ENCODE measurements at regions not wholly inside any gene's neighbourhood (a gene's known extent, or its start where the extent isn't known, plus 50 kb on each side); places are given as distances from the start of the nearest gene placed in this dataset.

DNA sequence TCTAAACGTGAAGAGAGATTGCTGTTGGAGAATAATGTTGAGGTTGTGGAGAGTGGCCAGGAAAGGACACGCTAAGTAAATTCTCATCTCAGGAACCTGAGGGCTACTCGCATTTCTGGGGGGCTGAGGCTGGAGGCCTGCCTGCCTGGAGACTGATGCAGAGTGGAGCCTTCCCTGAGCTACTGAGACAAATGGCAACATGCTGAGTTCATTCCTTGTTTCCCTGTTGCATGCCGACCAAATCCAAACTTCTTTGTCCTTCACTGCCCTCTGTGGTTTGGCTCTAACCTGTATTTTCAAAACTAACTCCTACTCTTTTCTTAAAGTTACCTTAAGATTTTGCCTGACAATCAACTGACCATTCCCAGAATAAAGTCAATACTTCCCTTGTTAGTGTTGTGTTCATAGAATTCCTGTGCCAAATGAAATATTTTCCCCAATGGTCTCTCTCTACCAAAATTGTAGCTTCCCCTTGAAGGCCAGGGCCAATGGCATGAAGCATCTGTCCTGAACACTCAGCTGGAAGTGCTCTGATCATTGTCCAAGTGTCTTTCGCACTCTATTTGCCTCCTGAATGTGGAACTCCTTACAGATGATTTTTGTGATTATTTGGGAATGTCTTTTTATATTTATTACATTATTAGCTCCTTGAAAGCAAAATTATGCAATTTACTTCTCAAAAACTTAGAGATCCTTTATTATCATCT, 1085.6 kb downstream of the SOCS6 start:
- WGBS = 65% methylated on average over 5 of the region's 5 CpGs

DNA sequence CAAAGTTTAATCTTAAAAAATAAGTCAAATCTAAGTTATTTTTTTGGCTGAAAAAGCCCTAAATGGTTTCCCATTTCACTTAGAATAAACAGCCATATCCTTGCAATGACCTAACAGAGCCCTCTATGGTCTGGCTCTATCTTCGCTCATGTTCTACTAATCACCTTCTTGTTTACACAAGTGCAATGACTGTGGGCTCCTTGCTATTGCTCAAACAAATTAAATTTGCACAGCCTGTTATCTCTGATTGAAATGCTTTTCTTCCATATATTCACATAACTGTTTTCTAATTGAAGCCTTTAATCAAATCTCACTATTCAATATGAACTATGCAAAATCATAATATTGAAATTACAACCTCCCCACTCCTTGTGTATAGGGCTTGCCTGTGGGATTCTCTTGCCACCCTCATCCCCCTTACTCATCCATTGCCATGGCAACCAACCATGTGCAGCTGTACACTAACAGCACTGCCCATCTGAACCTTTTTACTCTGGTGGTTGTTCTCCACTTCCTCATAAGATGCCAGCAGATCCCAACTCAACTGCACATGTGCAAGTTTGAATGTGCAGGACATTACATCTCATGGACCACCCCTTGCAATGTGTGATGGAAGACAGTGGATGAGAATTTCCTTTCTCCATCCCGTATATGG, 1083.2 kb downstream of the SOCS6 start:
- Histone ChIP-seq H3K18ac (ENCODE audit: low read depth in 1 of 2, low read length in 2 of 2) (no peak overlapping the region), H2BK120ac (ENCODE audit: low read depth, low read length) (no peak overlapping the region), H3K23ac (ENCODE audit: low read length in 2 of 2) (no peak overlapping the region), H4K8ac (ENCODE audit: low read length) (no peak overlapping the region), H3K4ac (ENCODE audit: low read depth in 1 of 2, low read length in 2 of 2) (no peak overlapping the region), H3K9me3 (ENCODE audit: control insufficient read depth, low read length) (peaks cover 5% of the 10 kb centered on the region), H3K4me2 (ENCODE audit: low read length, poor library complexity, severe bottlenecking) (no peak overlapping the region), H4K91ac (ENCODE audit: low read length) (no peak overlapping the region), H3K14ac (ENCODE audit: low read length in 2 of 2) (no peak overlapping the region), H3K79me1 (replicated peaks; ENCODE audit: low read length, poor library complexity, severe bottlenecking) (no peaks in the 10 kb centered on the region), H2BK5ac (ENCODE audit: low read depth, low read length, poor library complexity, severe bottlenecking) (no peak overlapping the region), H2AFZ (ENCODE audit: low read depth, low read length) (no peak overlapping the region), H3K4me1 (ENCODE audit: control insufficient read depth, insufficient read depth, low read depth, low read length) (no peaks in the 10 kb centered on the region), H3K36me3 (ENCODE audit: control insufficient read depth in 1 of 2, insufficient read depth in 2 of 2, low read depth in 1 of 2, low read length in 2 of 2) (no peaks in the 10 kb centered on the region), H3K27me3 (ENCODE audit: control insufficient read depth in 1 of 2, insufficient read depth in 1 of 2, low read length in 2 of 2) (no peaks in the 10 kb centered on the region), H3K27ac (ENCODE audit: low read length, poor library complexity, severe bottlenecking) (no peak overlapping the region), H2AK5ac (ENCODE audit: low read length, severe bottlenecking) (no peak overlapping the region), H2BK12ac (ENCODE audit: low read length in 2 of 2) (no peak overlapping the region), H3K4me3 (ENCODE audit: insufficient read depth in 1 of 2, low read depth in 1 of 2, low read length in 2 of 2) (no peak overlapping the region), H2BK15ac (ENCODE audit: low read depth, poor library complexity, severe bottlenecking) (no peak overlapping the region), H3K9ac (ENCODE audit: low read length) (no peak overlapping the region)
- DNase-seq = no peak
- WGBS = 86% methylated on average over 1 of the region's 2 CpGs

More for the DNA sequence above, 1085.6 kb downstream of the SOCS6 start:
- no peaks in the 10 kb centered on the region for H3K27me3 ChIP-seq (ENCODE audit: control insufficient read depth in 1 of 2, insufficient read depth in 1 of 2, low read length in 2 of 2)
- no peak overlapping the region for H4K8ac ChIP-seq (ENCODE audit: low read length)
- H3K9ac ChIP-seq (ENCODE audit: low read length) = no peak overlapping the region
- no peak overlapping the region for H2AFZ ChIP-seq (ENCODE audit: low read depth, low read length)
- no peaks in the 10 kb centered on the region for H3K79me1 ChIP-seq (replicated peaks; ENCODE audit: low read length, poor library complexity, severe bottlenecking)
- H3K23ac ChIP-seq (ENCODE audit: low read length in 2 of 2) = no peak overlapping the region
- no peak overlapping the region for H2BK12ac ChIP-seq (ENCODE audit: low read length in 2 of 2)
- H3K4me3 ChIP-seq (ENCODE audit: insufficient read depth in 1 of 2, low read depth in 1 of 2, low read length in 2 of 2) = no peak overlapping the region
- no peak overlapping the region for H2BK120ac ChIP-seq (ENCODE audit: low read depth, low read length)
- no peak overlapping the region for H3K14ac ChIP-seq (ENCODE audit: low read length in 2 of 2)
- DNase-seq = no peak
- no peak overlapping the region for H2AK5ac ChIP-seq (ENCODE audit: low read length, severe bottlenecking)
- no peaks in the 10 kb centered on the region for H3K9me3 ChIP-seq (ENCODE audit: control insufficient read depth, low read length)
- H4K91ac ChIP-seq (ENCODE audit: low read length) = no peak overlapping the region
- H3K4me1 ChIP-seq (ENCODE audit: control insufficient read depth, insufficient read depth, low read depth, low read length) = no peaks in the 10 kb centered on the region
- no peak overlapping the region for H3K18ac ChIP-seq (ENCODE audit: low read depth in 1 of 2, low read length in 2 of 2)
- H3K4ac ChIP-seq (ENCODE audit: low read depth in 1 of 2, low read length in 2 of 2) = no peak overlapping the region
- no peak overlapping the region for H3K27ac ChIP-seq (ENCODE audit: low read length, poor library complexity, severe bottlenecking)
- H2BK5ac ChIP-seq (ENCODE audit: low read depth, low read length, poor library complexity, severe bottlenecking) = no peak overlapping the region
- no peak overlapping the region for H3K4me2 ChIP-seq (ENCODE audit: low read length, poor library complexity, severe bottlenecking)
- H3K36me3 ChIP-seq (ENCODE audit: control insufficient read depth in 1 of 2, insufficient read depth in 2 of 2, low read depth in 1 of 2, low read length in 2 of 2) = no peaks in the 10 kb centered on the region
- H2BK15ac ChIP-seq (ENCODE audit: low read depth, poor library complexity, severe bottlenecking) = no peak overlapping the region

DNA sequence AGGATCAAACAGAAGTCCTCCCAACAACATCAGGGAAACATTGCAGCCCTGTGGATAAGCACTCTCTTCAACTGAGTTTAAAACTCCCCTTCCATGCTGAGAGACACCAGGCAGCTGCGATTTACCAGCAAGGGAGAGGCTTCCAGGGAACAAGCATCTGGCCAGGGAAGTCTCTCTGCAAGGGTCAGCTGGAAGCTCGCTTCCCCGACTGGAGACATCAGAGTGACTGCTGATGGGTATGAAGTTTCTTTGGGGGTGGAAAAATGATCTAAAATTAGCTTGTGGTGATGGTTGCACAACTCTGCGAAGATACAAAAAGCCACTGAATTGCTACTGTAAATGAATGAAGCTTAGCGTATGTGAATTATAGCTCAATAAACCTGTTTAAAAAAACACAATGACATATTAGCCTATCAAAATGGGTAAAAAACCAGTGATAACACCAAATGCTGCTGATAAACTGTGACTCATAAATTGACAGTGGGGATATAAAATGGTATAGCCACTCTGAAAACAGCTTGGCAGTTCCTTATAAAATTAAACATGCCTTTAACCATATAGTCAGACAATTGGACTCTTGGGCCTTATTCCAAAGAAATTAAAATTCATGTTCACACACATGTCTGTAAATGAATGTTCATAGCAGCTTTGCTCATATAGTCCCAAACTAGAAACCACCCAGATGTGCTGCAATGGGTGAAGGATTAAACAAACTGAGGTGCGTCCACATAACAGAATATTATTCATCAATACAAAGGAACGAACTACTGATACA, 1082.0 kb downstream of the SOCS6 start:
- H3K27ac ChIP-seq (ENCODE audit: low read length, poor library complexity, severe bottlenecking) = no peak overlapping the region
- no peak overlapping the region for H2AFZ ChIP-seq (ENCODE audit: low read depth, low read length)
- no peak for DNase-seq
- no peak overlapping the region for H3K4me3 ChIP-seq (ENCODE audit: insufficient read depth in 1 of 2, low read depth in 1 of 2, low read length in 2 of 2)
- H3K14ac ChIP-seq (ENCODE audit: low read length in 2 of 2) = no peak overlapping the region
- H3K4me2 ChIP-seq (ENCODE audit: low read length, poor library complexity, severe bottlenecking) = no peak overlapping the region
- H2BK12ac ChIP-seq (ENCODE audit: low read length in 2 of 2) = no peak overlapping the region
- H3K4me1 ChIP-seq (ENCODE audit: control insufficient read depth, insufficient read depth, low read depth, low read length) = no peaks in the 10 kb centered on the region
- H3K23ac ChIP-seq (ENCODE audit: low read length in 2 of 2) = no peak overlapping the region
- no peak overlapping the region for H3K18ac ChIP-seq (ENCODE audit: low read depth in 1 of 2, low read length in 2 of 2)
- H3K79me1 ChIP-seq (replicated peaks; ENCODE audit: low read length, poor library complexity, severe bottlenecking) = no peaks in the 10 kb centered on the region
- H3K9me3 ChIP-seq (ENCODE audit: control insufficient read depth, low read length) = peaks cover 10% of the 10 kb centered on the region
- H4K8ac ChIP-seq (ENCODE audit: low read length) = no peak overlapping the region
- H3K36me3 ChIP-seq (ENCODE audit: control insufficient read depth in 1 of 2, insufficient read depth in 2 of 2, low read depth in 1 of 2, low read length in 2 of 2) = no peaks in the 10 kb centered on the region
- no peak overlapping the region for H4K91ac ChIP-seq (ENCODE audit: low read length)
- H2AK5ac ChIP-seq (ENCODE audit: low read length, severe bottlenecking) = no peak overlapping the region
- no peak overlapping the region for H3K9ac ChIP-seq (ENCODE audit: low read length)
- H2BK120ac ChIP-seq (ENCODE audit: low read depth, low read length) = no peak overlapping the region
- 48% methylated on average over 3 of the region's 7 CpGs for WGBS
- no peak overlapping the region for H2BK5ac ChIP-seq (ENCODE audit: low read depth, low read length, poor library complexity, severe bottlenecking)
- no peaks in the 10 kb centered on the region for H3K27me3 ChIP-seq (ENCODE audit: control insufficient read depth in 1 of 2, insufficient read depth in 1 of 2, low read length in 2 of 2)
- H2BK15ac ChIP-seq (ENCODE audit: low read depth, poor library complexity, severe bottlenecking) = no peak overlapping the region
- H3K4ac ChIP-seq (ENCODE audit: low read depth in 1 of 2, low read length in 2 of 2) = no peak overlapping the region

DNA sequence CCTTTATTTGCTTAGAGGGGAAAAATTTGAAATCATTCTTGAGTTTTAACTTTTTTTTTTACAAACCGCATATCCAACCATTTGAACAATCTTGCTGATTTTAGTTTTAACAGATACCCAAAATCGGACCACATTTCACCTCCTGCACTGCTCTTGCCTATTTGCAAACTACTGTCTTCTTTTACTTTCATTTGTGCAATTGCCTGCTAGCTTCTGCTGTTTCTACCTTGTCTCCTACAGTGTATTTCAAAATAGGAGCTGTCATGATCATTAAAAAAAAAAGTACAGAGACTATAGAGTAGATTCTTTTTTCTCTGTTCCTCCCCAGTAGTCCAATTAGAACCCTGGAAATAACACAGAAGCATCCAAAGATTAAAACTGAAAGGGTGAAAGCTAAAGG, 1081.2 kb downstream of the SOCS6 start:
- Histone ChIP-seq H3K36me3 (ENCODE audit: control insufficient read depth in 1 of 2, insufficient read depth in 2 of 2, low read depth in 1 of 2, low read length in 2 of 2) (no peaks in the 10 kb centered on the region), H4K8ac (ENCODE audit: low read length) (no peak overlapping the region), H2AK5ac (ENCODE audit: low read length, severe bottlenecking) (no peak overlapping the region), H3K14ac (ENCODE audit: low read length in 2 of 2) (no peak overlapping the region), H3K27ac (ENCODE audit: low read length, poor library complexity, severe bottlenecking) (no peak overlapping the region), H3K4me2 (ENCODE audit: low read length, poor library complexity, severe bottlenecking) (no peak overlapping the region), H3K23ac (ENCODE audit: low read length in 2 of 2) (no peak overlapping the region), H3K18ac (ENCODE audit: low read depth in 1 of 2, low read length in 2 of 2) (no peak overlapping the region), H4K91ac (ENCODE audit: low read length) (no peak overlapping the region), H2BK120ac (ENCODE audit: low read depth, low read length) (no peak overlapping the region), H3K9me3 (ENCODE audit: control insufficient read depth, low read length) (peaks cover 14% of the 10 kb centered on the region), H2BK15ac (ENCODE audit: low read depth, poor library complexity, severe bottlenecking) (no peak overlapping the region), H3K79me1 (replicated peaks; ENCODE audit: low read length, poor library complexity, severe bottlenecking) (no peaks in the 10 kb centered on the region), H3K4ac (ENCODE audit: low read depth in 1 of 2, low read length in 2 of 2) (no peak overlapping the region), H2AFZ (ENCODE audit: low read depth, low read length) (no peak overlapping the region), H2BK5ac (ENCODE audit: low read depth, low read length, poor library complexity, severe bottlenecking) (no peak overlapping the region), H3K9ac (ENCODE audit: low read length) (no peak overlapping the region), H3K27me3 (ENCODE audit: control insufficient read depth in 1 of 2, insufficient read depth in 1 of 2, low read length in 2 of 2) (no peaks in the 10 kb centered on the region), H3K4me3 (ENCODE audit: insufficient read depth in 1 of 2, low read depth in 1 of 2, low read length in 2 of 2) (no peak overlapping the region), H2BK12ac (ENCODE audit: low read length in 2 of 2) (no peak overlapping the region), H3K4me1 (ENCODE audit: control insufficient read depth, insufficient read depth, low read depth, low read length) (no peaks in the 10 kb centered on the region)
- DNase-seq = no peak
- 47% methylated on average over 2 of the region's 2 CpGs for WGBS

Measured in mesenchymal stem cell (in vitro differentiated cells and primary cell).